Activated CD4-positive, CD25-positive, alpha-beta regulatory T cell treated with anti-CD3 and anti-CD28 coated beads, Interleukin-2, amount 50 U/mL, for 24 hours (primary cell): ENCODE measurements at regions not wholly inside any gene's neighbourhood (a gene's known extent, or its start where the extent isn't known, plus 50 kb on each side); places are given as distances from the start of the nearest gene placed in this dataset.

ENCODE experiments used
- ATAC-seq, 2 donors: fragments of 150-1000 bp; cut with Tn5 transposase; one replicate each; pipeline ENCODE4 v1.10.0; 2021; ENCODE audit warnings: mild to moderate bottlenecking in 1 of 2, moderate library complexity in 1 of 2

DNA sequence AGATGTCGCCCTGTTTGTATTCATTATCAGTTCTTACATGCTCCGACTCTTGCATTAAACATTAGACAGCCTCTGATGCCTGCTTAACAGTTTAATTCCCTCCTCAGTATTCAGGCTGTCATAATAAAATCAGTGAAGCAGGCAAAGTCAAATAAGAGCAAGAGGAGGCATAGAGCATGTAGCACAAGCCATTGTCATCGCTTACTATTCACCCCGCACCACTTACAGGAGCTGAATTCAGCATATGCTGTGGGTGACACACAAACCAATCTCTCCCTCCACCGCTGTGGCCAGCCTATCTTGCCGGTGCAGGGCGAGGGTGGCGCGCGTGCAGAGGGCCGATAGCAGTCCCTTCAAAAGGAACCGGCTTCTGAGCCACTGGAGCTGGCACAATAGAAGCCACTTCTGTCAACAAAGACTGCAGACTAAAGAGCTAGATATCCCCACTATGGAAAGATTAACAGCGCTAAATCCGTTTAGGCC lies 433.2 kb upstream of the MGMT start:
- no peak for ATAC-seq

DNA sequence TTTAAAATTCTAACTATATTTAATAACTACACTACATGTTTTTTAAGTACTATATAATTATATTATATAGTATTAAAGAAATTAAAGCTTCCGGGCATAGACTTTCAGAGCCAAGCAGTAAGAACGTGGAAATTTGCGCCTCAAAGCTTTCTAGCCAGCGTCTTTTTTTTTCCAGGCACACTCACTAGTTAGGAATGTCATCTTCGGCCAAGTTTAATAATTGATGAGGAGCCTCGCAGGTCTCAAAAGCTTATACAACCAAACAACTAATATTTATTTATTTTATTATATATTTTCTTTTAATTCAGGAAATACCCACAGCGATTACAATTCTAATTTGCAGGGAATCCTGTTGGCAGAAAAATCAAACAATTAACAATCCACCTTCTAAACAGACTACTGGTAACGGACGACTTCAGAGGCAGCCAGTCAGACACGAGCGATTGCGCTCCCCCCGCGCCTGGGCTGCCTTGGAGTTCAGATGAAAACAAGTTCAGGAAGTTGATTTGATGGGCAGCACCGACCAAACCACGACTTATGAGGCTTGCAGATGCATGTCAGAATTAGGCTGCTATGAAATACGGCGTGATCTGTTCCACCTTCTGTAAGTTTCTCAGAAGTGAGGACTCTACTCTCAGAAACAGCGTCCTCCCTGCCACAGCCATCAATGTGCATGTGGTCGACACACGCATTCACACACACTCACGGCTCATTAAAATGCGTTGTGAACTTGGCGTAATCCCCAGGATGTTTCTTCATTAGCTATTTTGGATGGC lies 431.8 kb upstream of the MGMT start:
- ATAC-seq, result peak; percentile 72 to 76

GRCh38 chr10:129038522-129038921 lies 428.5 kb upstream of the MGMT start:
- ATAC-seq, result no peak

DNA sequence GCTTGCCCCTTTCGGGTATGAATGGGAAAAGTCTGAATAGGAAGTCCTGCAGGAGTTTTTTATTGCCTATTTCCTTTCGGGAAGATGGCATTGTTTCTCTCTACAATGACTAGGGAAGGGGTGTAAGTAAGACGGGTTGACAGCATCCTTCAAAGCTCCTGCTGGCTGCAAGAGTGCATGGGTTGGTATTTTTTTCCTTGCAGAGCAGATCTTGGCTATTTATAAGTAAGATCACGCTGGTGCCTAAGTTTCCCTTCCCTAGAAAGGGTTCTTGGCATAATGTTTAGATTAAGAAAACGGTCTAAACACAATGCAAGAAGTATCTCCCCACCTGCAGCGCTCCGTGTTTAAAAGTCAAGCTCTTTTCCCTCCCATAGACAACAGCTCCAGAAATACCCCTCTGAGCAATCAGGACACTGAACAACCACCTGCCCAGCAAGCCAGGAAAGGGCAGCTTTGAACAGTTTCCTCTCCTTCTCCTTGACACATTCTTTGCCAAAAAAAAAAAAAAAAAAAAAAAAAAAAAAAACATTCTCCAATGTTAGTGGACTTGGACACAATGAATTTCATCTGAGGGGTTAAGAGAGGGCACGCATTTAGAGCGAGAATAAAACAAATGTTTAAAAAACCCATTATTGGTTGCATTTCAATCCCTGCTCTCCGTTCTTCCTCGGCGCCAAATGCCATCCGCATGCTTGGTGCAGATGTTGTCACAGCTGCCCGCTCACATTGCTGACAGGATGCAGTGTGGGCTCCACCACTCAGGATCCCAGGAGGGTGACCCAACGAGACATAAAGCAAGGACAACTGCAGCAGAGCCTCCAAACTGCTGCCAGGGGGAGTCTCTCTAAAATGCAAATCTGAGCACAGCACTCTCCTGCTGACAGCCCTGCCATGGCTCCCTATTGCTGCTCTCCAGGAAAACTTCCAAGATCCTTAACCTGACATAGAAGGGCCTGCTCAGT lies 427.4 kb upstream of the MGMT start:
- ATAC-seq, result no peak

DNA sequence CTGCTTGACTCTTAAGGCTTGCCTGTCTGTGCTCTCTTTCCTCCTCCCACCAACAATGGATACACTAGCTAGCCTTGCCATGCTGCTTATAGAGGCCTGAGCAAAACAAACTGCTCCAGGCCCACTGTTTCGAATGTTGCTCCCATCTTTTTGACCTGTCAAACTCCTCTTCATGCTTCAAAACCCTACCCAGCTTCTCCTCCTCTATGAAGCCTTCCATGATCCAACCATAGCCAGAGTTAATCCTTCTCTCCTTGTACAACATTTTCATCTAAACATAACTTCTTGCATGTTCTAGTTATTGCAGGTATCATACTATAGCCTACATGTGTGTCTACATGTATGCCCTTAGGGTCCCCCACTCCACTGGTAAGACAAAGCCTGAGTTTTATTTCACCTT lies 426.7 kb upstream of the MGMT start:
- no peak for ATAC-seq

- no peak for ATAC-seq
Measured at GRCh38 chr10:129041916-129042315, 425.1 kb upstream of the MGMT start.

- no peak for ATAC-seq
Measured at GRCh38 chr10:129042776-129043595, 424.1 kb upstream of the MGMT start.

DNA sequence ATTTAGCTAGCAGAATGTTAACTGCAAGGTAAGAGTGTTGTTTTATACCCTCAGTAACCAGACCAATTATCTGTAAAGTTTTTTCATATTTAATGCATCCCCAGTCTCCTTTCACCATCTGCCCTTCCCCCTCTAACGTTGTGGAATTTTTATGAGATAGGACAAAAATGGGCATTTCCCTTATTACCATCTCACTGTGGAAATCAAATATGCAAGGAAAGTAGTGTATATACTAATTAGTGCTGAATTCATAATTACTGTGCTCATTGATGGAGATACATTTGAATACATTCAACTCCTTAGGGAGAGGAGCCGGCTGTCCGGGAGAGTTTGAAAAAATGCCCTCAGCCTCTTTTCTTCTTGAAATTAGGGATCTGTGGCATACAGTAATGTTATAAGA lies 423.4 kb upstream of the MGMT start:
- no peak for ATAC-seq

DNA sequence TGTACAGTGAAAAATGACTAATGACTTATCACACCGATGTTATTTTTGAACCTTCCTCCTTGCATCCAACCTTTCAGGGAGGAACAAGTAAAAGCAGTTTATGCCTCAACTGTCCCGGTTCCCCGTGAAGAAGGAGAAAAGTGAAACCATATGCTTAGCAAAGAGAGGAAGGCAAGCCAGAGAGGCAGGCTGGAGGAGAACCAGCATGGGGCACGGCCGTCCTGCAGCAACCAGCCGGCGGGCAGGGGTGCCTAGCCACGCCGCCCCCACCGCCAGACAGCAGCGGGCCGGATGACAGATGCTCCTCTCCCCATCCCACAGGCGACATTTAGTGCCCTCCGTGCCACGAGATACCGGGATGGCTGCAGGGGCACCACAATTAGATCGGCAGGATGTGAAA lies 421.4 kb upstream of the MGMT start:
- ATAC-seq, result no peak

DNA sequence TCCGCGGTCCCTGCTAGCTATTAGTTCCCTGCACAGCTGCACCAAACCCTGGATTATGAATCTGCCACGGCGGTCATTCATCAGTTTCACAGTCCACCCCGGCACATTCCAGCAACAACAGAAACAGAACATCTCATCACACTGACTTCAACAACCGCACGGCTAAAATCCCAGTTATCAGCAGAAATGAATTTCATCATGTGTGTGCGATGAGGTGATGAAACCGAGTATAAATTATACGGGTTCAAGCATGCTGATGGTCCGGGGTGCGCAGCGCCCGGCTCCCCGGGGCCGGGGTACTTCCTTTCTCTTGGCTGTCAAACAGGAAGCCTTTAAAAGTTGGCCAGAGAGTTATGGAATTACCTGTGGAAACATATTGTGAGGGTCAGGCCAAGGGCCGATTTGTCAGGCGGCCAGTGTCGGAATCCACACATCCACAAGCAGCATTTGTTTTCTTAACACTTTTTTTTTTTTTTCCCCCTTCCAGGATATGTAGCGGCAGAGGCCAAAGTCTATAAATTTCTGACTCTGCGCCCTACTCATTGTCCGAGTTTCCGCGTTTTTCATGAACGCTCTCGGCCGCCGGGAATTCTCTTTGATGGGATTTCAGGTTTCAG lies 420.9 kb upstream of the MGMT start:
- ATAC-seq, result no peak

GRCh38 chr10:129046962-129047361 lies 420.1 kb upstream of the MGMT start:
- ATAC-seq, result no peak

- no peak for ATAC-seq
Measured at GRCh38 chr10:129047600-129047999, 419.4 kb upstream of the MGMT start.

DNA sequence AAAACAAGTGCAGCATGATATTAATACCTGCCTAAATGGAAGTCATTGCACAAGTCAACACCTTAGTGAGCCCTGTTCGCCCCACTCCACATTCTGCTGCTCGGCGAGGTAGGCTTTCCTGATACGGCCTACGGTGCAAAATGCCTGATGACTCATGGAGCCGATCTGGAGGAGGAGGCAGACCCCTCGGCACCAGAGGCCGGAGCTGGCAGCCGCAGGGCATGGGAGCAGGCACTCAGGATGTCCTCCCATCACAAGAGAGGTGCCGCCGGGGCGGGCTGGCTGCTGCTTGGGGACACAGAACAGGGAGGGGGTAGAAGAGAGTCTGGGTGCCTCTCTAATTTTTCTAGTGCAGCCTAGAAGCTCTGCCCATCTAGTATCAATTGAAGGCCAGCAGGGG lies 418.5 kb upstream of the MGMT start:
- ATAC-seq, result no peak

GRCh38 chr10:129049501-129049900 lies 417.5 kb upstream of the MGMT start:
- no peak for ATAC-seq

GRCh38 chr10:129055225-129055624 lies 411.8 kb upstream of the MGMT start:
- no peak for ATAC-seq

DNA sequence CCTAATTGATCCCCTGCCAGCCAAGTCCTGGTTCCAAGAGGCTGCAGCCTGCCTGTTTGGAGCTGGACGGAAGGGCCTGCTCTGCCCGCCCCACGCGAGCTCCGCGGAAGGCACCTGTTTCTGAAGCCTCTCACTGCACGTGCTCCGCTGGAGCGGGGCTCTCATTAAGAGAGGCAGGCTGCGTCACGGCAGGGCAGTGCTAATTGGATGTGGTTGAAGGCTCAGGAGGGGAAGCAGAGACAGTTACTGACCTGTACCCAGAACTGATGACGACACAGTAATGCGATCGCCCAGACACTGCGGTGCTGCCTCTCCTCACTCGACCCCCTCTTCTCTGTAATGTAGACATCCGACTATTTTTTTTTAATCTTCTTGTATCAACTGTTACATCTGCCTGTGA lies 411.1 kb upstream of the MGMT start:
- no peak for ATAC-seq

DNA sequence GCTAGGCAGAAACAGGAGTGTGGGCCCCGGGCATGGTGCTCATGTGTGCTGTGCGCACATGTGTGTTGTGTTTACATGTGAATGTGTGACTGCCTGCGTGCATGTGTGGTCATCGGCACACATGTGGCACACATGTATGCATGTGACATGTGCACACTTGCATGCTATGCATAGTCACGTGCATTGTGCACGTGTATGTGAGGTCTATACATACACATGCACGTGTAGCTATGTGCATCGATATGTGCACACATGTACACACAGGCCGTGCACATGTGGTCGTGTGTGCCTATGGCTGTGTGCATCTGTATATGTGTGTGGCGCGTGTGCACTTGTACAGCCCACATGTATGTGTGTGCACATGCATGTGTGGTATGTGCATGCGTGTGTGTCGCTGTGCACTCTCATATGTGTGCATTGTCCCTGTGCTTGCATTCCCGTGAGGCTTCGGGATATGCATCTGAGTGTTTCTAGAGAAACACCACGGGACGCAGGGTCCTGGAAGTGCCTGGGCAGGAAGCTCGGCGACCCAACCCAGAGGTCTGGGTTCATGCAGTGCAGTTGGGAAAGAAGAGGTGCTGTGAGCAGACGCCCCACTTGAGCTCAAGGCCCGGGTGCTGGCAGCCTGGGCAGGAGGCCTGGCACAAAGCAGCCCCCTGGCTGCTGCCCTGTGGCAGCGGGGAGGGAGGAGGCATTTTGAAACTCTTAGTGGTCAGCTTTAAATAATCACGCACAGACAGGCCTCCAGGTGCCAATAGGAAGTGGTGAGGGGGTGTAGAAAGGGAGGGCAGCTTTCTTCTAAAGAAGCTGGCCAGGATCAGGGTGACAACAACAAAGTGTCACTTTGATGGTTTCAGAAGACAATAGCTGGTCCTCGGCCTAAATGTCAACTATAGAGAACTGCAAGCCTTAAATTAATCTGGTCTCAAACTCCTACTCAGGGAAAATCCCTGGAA lies 410.0 kb upstream of the MGMT start:
- ATAC-seq, result peak in 1 of 2 donors; percentile 30

GRCh38 chr10:129057856-129058663 lies 409.0 kb upstream of the MGMT start:
- ATAC-seq, result peak; percentile 77 to 82

DNA sequence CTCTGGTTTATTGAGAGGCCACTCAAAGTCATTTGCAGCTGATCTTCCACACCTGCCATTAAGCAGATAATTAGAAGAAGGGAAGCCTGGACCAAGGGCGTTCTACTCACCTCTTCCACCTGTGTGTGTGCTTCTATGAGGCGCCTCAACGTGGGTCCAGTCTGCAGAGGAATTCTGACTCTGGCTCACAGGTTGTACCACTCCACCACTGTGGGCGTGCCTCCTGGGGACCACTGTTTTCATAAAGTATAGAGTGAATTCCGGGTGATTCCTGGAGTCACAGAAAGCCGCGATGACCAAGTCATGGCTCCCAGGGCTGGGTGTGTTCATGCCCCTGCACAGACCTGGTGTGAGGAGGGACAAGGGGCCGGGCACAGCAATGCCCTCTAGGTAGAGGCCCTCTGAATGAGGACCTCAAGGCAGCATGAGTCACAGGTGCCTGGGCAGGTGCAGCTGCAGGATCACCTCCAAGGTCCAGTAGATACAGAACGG lies 408.3 kb upstream of the MGMT start:
- no peak for ATAC-seq

GRCh38 chr10:129059977-129060376 lies 407.1 kb upstream of the MGMT start:
- ATAC-seq, result no peak
